ENCODE measurements at regions not wholly inside any gene's neighbourhood (a gene's known extent, or its start where the extent isn't known, plus 50 kb on each side); places are given as distances from the start of the nearest gene placed in this dataset.

- no peaks in the 10 kb centered on the region for H3K9me3 ChIP-seq (ENCODE audit: control insufficient read depth, low read length)
- WGBS, 2 experiments (ENCODE audit: insufficient coverage in 1 of 2, insufficient read length in 1 of 2), result 100% methylated on average over 1 of the region's 1 CpG
- H3K27me3 Mint-ChIP-seq (ENCODE audit: insufficient read depth), result peaks cover 4% of the 10 kb centered on the region
- H3K36me3 Mint-ChIP-seq (ENCODE audit: low read depth), result no peaks in the 10 kb centered on the region
- peaks cover 5% of the 10 kb centered on the region for H3K4me1 ChIP-seq (ENCODE audit: control insufficient read depth, insufficient read depth, low read length)
- no peaks in the 10 kb centered on the region for H3K27me3 ChIP-seq (ENCODE audit: control insufficient read depth, insufficient read depth, low read length, poor library complexity, severe bottlenecking)
- no peaks in the 10 kb centered on the region for H3K36me3 ChIP-seq (ENCODE audit: control insufficient read depth, insufficient read depth, low read length)
- no peak overlapping the region for H3K4me3 Mint-ChIP-seq
- no peak overlapping the region for H3K4me3 ChIP-seq (ENCODE audit: low read length)
- DNase-seq, result no peak
- no peak overlapping the region for H3K9ac ChIP-seq (ENCODE audit: extremely low read depth, low read length, poor library complexity, severe bottlenecking)
- no peak for TF ChIP-seq CTCF (conservative IDR thresholded peaks at IDR 0.05)
- no peak overlapping the region for H3K27ac ChIP-seq (ENCODE audit: low read depth, low read length)
- H3K9me3 Mint-ChIP-seq, result no peaks in the 10 kb centered on the region
- peaks cover 4% of the 10 kb centered on the region for H3K4me1 Mint-ChIP-seq
- no peak overlapping the region for H3K27ac Mint-ChIP-seq
Observed at GRCh38 chr6:4303638-4304037, 168.3 kb upstream of the ECI2 start.

DNA sequence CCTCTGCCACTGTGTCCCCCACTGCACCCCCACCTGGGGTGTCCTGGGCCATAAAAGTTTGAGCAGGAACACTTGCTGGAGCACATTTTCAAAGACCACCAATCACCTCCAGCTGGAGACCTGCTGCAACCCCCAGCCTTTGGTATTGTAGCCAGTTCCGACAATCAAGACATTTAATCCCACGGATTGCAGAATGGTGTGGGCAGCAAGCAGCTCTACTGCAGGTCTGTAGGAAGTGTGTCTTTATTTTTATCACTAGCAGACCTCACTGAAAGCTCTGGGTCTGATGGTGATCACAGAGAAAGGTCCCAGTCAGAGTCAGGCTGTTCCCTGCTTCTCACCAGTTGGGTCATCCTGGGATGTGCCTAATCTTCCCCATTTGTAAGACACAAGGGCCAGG lies 167.1 kb upstream of the ECI2 start:
- peaks cover 5% of the 10 kb centered on the region for H3K9me3 ChIP-seq (ENCODE audit: control insufficient read depth, low read length)
- no peak overlapping the region for H3K4me3 ChIP-seq (ENCODE audit: low read length)
- H3K27ac ChIP-seq (ENCODE audit: low read depth, low read length), result no peak overlapping the region
- no peaks in the 10 kb centered on the region for H3K36me3 ChIP-seq (ENCODE audit: control insufficient read depth, insufficient read depth, low read length)
- no peaks in the 10 kb centered on the region for H3K27me3 ChIP-seq (ENCODE audit: control insufficient read depth, insufficient read depth, low read length, poor library complexity, severe bottlenecking)
- H3K4me3 Mint-ChIP-seq, result no peak overlapping the region
- no peaks in the 10 kb centered on the region for H3K36me3 Mint-ChIP-seq (ENCODE audit: low read depth)
- no peak overlapping the region for H3K27ac Mint-ChIP-seq
- peaks cover 5% of the 10 kb centered on the region for H3K4me1 ChIP-seq (ENCODE audit: control insufficient read depth, insufficient read depth, low read length)
- WGBS, 2 experiments (ENCODE audit: insufficient coverage in 1 of 2, insufficient read length in 1 of 2), result 89 to 93% methylated on average over 2 of the region's 2 CpGs
- no peak overlapping the region for H3K9ac ChIP-seq (ENCODE audit: extremely low read depth, low read length, poor library complexity, severe bottlenecking)
- no peak for DNase-seq
- TF ChIP-seq CTCF (conservative IDR thresholded peaks at IDR 0.05), result no peak
- peaks cover 2% of the 10 kb centered on the region for H3K9me3 Mint-ChIP-seq
- peaks cover 4% of the 10 kb centered on the region for H3K4me1 Mint-ChIP-seq
- H3K27me3 Mint-ChIP-seq (ENCODE audit: insufficient read depth), result peaks cover 4% of the 10 kb centered on the region

DNA sequence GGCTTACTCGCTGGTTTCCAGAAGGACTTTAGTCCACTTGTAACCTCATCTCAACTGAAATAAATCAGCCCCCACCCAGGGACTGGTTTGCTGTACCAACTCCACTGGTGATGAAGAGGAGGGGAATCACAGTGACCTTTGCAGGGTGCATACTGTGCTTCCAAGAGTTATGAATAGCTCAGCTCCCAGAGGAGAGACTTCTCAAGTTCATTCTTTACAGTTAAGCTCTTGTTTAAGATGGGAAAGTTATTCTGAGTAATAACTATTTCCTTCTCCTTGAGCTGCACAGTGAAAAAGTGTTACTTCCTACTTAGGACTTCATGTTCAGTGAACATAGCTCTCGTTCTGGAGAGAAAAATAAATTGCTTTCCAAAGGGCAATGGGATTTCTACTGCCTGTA lies 166.5 kb upstream of the ECI2 start:
- no peaks in the 10 kb centered on the region for H3K27me3 ChIP-seq (ENCODE audit: control insufficient read depth, insufficient read depth, low read length, poor library complexity, severe bottlenecking)
- H3K36me3 ChIP-seq (ENCODE audit: control insufficient read depth, insufficient read depth, low read length), result no peaks in the 10 kb centered on the region
- Mint-ChIP-seq H3K27me3 (ENCODE audit: insufficient read depth) (peaks cover 4% of the 10 kb centered on the region), H3K36me3 (ENCODE audit: low read depth) (no peaks in the 10 kb centered on the region), H3K4me1 (peaks cover 4% of the 10 kb centered on the region), H3K27ac (no peak overlapping the region), H3K4me3 (no peak overlapping the region), H3K9me3 (peaks cover 2% of the 10 kb centered on the region)
- no peak overlapping the region for H3K4me3 ChIP-seq (ENCODE audit: low read length)
- H3K9me3 ChIP-seq (ENCODE audit: control insufficient read depth, low read length), result peaks cover 6% of the 10 kb centered on the region
- H3K9ac ChIP-seq (ENCODE audit: extremely low read depth, low read length, poor library complexity, severe bottlenecking), result no peak overlapping the region
- DNase-seq, result no peak
- H3K4me1 ChIP-seq (ENCODE audit: control insufficient read depth, insufficient read depth, low read length), result peaks cover 5% of the 10 kb centered on the region
- WGBS, 2 experiments (ENCODE audit: insufficient coverage in 1 of 2, insufficient read length in 1 of 2), result 63 to 99% methylated on average over 1 to 2 of the region's 2 CpGs
- no peak for TF ChIP-seq CTCF (conservative IDR thresholded peaks at IDR 0.05)
- H3K27ac ChIP-seq (ENCODE audit: low read depth, low read length), result no peak overlapping the region

Data from endodermal cell (in vitro differentiated cells).